Uterus (tissue), 3 donors: ENCODE measurements at regions not wholly inside any gene's neighbourhood (a gene's known extent, or its start where the extent isn't known, plus 50 kb on each side); places are given as distances from the start of the nearest gene placed in this dataset.

Experiments
- DNase-seq, 2 donors: peaks; one replicate each; pipeline ENCODE4 v3.0.0-alpha.2; 2019 to 2020
- H3K27ac ChIP-seq, 2 donors: fragments of 200-600 bp; sonication (generic); 1 replicate in 1 of 2; 2 replicates in 1 of 2; pipeline ENCODE4 v1.5.1; 2016 to 2018
- H3K27me3 ChIP-seq, 2 donors: fragments of 200-600 bp; sonication (generic); one replicate each; pipeline ENCODE4 v1.5.1; 2018 to 2019; ENCODE audit warnings: control low read depth in 1 of 2
- H3K36me3 ChIP-seq, 2 donors: fragments of 200-600 bp; sonication (generic); one replicate each; pipeline ENCODE4 v1.5.1; 2019; ENCODE audit warnings: control low read depth in 1 of 2
- H3K4me1 ChIP-seq, 2 donors: fragments of 200-600 bp; sonication (generic); one replicate each; pipeline ENCODE4 v1.5.1; 2018 to 2019; ENCODE audit warnings: control low read depth in 1 of 2
- H3K4me3 ChIP-seq, 2 donors: fragments of 200-600 bp; sonication (generic); 1 replicate in 1 of 2; 2 replicates in 1 of 2; pipeline ENCODE4 v1.5.1; 2018 to 2019; ENCODE audit warnings: mild to moderate bottlenecking in 1 of 2
- H3K9me3 ChIP-seq, 2 donors: fragments of 200-600 bp; sonication (generic); one replicate each; pipeline ENCODE4 v1.5.1; 2019; ENCODE audit warnings: control low read depth in 1 of 2
- CTCF ChIP-seq, 4 experiments: fragments of 200-600 bp in 2 of 4; fragments of 450-650 bp in 2 of 4; sonication (generic) in 2 of 4; IDR thresholded peaks; one replicate each; pipeline ENCODE4 v1.5.1; 2016 to 2019; ENCODE audit warnings: antibody characterized with exemption in 4 of 4, mild to moderate bottlenecking in 2 of 4, moderate library complexity in 1 of 4
- POLR2A ChIP-seq, 2 donors: fragments of 450-650 bp; IDR thresholded peaks; one replicate each; pipeline ENCODE4 v1.6.1; 2016; ENCODE audit warnings: antibody characterized with exemption in 2 of 2, mild to moderate bottlenecking in 1 of 2, moderate library complexity in 1 of 2
- intact Hi-C: fragments of 100-400 bp; cut with DNase I; formaldehyde crosslinking; loops from one replicate; pipeline ENCODE4 v1.15.1; 2023; ENCODE audit warnings: low total_unique reads
- donor health status: DM: yes; HTN: yes; CAD: no.

DNA sequence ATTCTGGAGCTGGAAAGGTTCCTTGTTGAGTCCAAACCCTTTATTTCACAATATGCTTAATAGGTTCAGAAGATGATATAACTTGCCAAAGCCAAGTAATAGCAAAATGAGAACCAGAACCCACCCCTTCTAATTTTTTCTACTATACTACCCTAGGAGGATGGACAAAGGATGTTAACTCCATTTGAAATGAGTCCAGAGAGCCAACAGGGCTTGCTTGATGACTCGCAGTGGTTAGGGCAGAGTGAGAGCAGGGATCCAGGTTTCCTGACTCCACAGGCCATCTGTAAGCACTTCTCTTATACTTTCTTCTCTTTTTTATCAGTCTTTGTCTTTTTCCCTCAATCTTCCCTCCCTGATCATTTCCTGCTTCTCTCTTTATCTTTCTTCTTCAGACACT lies 668.1 kb downstream of the MED13L start:
- intact Hi-C loops = no loop called here
- Histone ChIP-seq H3K9me3 (no peaks in the 10 kb centered on the region), H3K27me3 (no peaks in the 10 kb centered on the region), H3K36me3 (no peaks in the 10 kb centered on the region), H3K4me3 (no peak overlapping the region), H3K27ac (no peak overlapping the region), H3K4me1 (no peaks in the 10 kb centered on the region)
- DNase-seq = no peak
- TF ChIP-seq CTCF (IDR thresholded peaks at IDR 0.05) (no peak), POLR2A (IDR thresholded peaks at IDR 0.05) (no peak)

DNA sequence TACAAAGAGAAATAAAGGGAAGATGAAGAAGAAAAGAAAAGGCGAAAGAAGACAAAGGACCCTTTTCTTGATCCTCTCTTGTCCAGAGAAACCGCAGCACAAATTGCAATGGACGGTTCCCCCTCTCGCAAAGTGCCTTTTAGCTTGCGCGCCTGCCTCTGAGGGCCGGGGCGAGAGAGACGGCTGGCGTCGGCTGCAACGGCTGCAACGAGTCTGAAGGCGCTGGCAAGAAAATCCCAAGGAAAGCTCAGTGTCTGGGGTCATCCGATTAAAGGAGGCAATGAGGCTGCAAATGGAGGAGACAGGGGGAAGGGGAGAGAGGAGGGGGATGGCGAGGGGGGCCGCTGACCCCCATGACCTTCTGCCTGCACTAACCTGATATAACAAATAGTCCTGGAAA lies 671.5 kb downstream of the MED13L start:
- Histone ChIP-seq H3K4me1 (no peaks in the 10 kb centered on the region), H3K27me3 (no peaks in the 10 kb centered on the region), H3K36me3 (no peaks in the 10 kb centered on the region), H3K9me3 (no peaks in the 10 kb centered on the region), H3K27ac (no peak overlapping the region), H3K4me3 (no peak overlapping the region)
- no peak for TF ChIP-seq POLR2A (IDR thresholded peaks at IDR 0.05)
- no peak for TF ChIP-seq CTCF (IDR thresholded peaks at IDR 0.05)
- no peak for DNase-seq
- intact Hi-C loops = no loop called here

- H3K4me1 ChIP-seq = no peaks in the 10 kb centered on the region
- intact Hi-C loops = loop anchor here (5.0 kb wide), 1 partner anchor 48 kb away; no protein-coding TSS in a partner anchor
- H3K27ac ChIP-seq = no peak overlapping the region
- H3K4me3 ChIP-seq = peak overlapping the region in 1 of 2 donors; percentile 12
- no peaks in the 10 kb centered on the region for H3K9me3 ChIP-seq
- TF ChIP-seq CTCF (IDR thresholded peaks at IDR 0.05) (no peak), POLR2A (IDR thresholded peaks at IDR 0.05) (no peak)
- DNase-seq = no peak
- no peaks in the 10 kb centered on the region for H3K36me3 ChIP-seq
- no peaks in the 10 kb centered on the region for H3K27me3 ChIP-seq
Observed at GRCh38 chr12:115598871-115599811, 678.4 kb downstream of the MED13L start.

- H3K27ac ChIP-seq = no peak overlapping the region
- no peaks in the 10 kb centered on the region for H3K36me3 ChIP-seq
- no peaks in the 10 kb centered on the region for H3K4me1 ChIP-seq
- intact Hi-C loops = loop anchor here (5.0 kb wide), 1 partner anchor 50 kb away; no protein-coding TSS in a partner anchor
- H3K9me3 ChIP-seq = no peaks in the 10 kb centered on the region
- TF ChIP-seq POLR2A (IDR thresholded peaks at IDR 0.05) = no peak
- no peak for TF ChIP-seq CTCF (IDR thresholded peaks at IDR 0.05)
- H3K4me3 ChIP-seq = no peak overlapping the region
- DNase-seq = no peak
- H3K27me3 ChIP-seq = no peaks in the 10 kb centered on the region
Observed at GRCh38 chr12:115597157-115597712, 680.3 kb downstream of the MED13L start.

DNA sequence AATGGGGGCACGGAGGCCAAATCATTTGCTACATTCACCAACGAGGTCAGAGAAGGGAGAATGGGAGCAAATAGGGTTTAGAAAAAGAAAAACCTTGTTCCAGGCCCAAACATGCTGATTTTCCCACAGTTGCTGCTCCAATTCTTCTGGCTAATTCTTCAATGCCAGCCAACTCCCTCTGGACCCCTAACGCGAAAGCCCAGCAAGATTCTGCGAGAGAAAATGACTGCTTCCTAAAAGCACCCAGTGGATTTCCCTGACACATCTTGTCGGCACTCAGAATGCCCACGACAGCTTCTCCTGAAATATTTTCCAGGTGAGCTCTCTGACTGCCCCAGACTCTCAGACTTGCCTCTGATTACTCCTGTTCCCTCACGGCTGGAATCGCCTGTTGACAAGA lies 689.4 kb downstream of the MED13L start:
- no peaks in the 10 kb centered on the region for H3K27me3 ChIP-seq
- intact Hi-C loops = no loop called here
- H3K27ac ChIP-seq = no peak overlapping the region
- TF ChIP-seq CTCF (IDR thresholded peaks at IDR 0.05) (no peak), POLR2A (IDR thresholded peaks at IDR 0.05) (no peak)
- H3K9me3 ChIP-seq = no peaks in the 10 kb centered on the region
- DNase-seq = no peak
- no peaks in the 10 kb centered on the region for H3K36me3 ChIP-seq
- no peak overlapping the region for H3K4me3 ChIP-seq
- H3K4me1 ChIP-seq = no peaks in the 10 kb centered on the region
